ENCODE measurements at regions not wholly inside any gene's neighbourhood (a gene's known extent, or its start where the extent isn't known, plus 50 kb on each side); places are given as distances from the start of the nearest gene placed in this dataset.

DNA sequence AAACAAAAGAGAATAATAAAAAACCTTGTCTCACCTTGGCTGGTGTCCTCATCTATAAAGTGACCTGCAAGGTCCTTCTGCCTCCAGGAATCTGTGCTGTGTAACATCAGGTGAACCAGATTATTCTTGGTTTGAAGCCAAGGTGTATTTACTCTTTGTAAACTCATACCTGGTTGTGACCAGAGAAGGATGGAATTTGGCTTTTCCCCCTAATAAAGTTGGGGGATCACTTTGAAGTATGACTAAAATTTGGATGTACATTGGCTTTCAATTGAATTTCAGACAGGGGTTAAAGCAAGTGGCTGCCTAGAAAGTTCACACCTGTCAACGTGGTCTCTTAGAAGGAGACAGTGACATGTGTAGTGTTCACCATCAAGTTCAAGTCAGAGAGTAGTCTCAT is 100.1 kb downstream of the SCP2D1 start:
- Histone ChIP-seq H3K27me3 (replicated peaks in 1 of 7) (peaks cover 0 to 17% (median 0%) of the 10 kb centered on the region in 7 donors), H3K9me3 (no peaks in the 10 kb centered on the region), H3K4me3 (no peak overlapping the region), H3K36me3 (no peaks in the 10 kb centered on the region), H3K4me1 (no peaks in the 10 kb centered on the region), H3K27ac (no peak overlapping the region)
- WGBS, 5 donors: 65 to 86% (median 83%) methylated on average over 1 of the region's 1 CpG
- TF ChIP-seq POLR2AphosphoS5 (IDR thresholded peaks at IDR 0.05) (no peak), POLR2A (IDR thresholded peaks at IDR 0.05) (no peak)
- TF ChIP-seq, protein P1, sequence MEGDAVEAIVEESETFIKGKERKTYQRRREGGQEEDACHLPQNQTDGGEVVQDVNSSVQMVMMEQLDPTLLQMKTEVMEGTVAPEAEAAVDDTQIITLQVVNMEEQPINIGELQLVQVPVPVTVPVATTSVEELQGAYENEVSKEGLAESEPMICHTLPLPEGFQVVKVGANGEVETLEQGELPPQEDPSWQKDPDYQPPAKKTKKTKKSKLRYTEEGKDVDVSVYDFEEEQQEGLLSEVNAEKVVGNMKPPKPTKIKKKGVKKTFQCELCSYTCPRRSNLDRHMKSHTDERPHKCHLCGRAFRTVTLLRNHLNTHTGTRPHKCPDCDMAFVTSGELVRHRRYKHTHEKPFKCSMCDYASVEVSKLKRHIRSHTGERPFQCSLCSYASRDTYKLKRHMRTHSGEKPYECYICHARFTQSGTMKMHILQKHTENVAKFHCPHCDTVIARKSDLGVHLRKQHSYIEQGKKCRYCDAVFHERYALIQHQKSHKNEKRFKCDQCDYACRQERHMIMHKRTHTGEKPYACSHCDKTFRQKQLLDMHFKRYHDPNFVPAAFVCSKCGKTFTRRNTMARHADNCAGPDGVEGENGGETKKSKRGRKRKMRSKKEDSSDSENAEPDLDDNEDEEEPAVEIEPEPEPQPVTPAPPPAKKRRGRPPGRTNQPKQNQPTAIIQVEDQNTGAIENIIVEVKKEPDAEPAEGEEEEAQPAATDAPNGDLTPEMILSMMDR (IDR thresholded peaks at IDR 0.05 in 8 of 11, conservative IDR thresholded peaks at IDR 0.05 in 3 of 11): no peak
- intact Hi-C loops (cut with DNase I; ENCODE audit: low total_unique reads): no loop called here
- no peak for DNase-seq

DNA sequence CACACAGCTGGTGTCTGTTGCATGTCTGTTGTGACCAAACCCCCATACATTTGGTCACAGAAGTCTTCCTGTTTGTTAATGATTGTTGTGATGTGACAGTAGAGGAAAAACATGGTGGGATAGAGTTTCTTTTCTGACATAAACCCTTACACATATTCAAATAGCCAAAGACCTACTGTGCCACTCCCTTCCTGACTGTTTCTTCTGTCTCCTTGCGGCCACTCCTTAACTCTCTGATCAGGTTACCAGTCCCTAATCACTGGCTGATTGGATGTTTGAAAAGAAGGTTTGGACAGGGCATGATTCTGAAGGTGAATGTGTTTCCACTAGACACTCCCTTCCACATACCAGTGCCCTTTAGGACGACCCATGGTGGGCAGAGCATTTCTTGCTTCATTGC is 101.2 kb downstream of the SCP2D1 start:
- TF ChIP-seq POLR2AphosphoS5 (IDR thresholded peaks at IDR 0.05) (no peak), POLR2A (IDR thresholded peaks at IDR 0.05) (no peak)
- TF ChIP-seq, protein P1 (IDR thresholded peaks at IDR 0.05 in 8 of 11, conservative IDR thresholded peaks at IDR 0.05 in 3 of 11): no peak
- Histone ChIP-seq H3K27me3 (replicated peaks in 1 of 7) (peaks cover 0 to 17% (median 0%) of the 10 kb centered on the region in 7 donors), H3K4me1 (no peaks in the 10 kb centered on the region), H3K4me3 (no peak overlapping the region), H3K27ac (no peak overlapping the region), H3K36me3 (no peaks in the 10 kb centered on the region), H3K9me3 (no peaks in the 10 kb centered on the region)
- intact Hi-C loops (cut with DNase I; ENCODE audit: low total_unique reads): no loop called here
- DNase-seq: no peak
- WGBS, 5 donors: 75 to 90% (median 80%) methylated on average over 2 of the region's 2 CpGs

DNA sequence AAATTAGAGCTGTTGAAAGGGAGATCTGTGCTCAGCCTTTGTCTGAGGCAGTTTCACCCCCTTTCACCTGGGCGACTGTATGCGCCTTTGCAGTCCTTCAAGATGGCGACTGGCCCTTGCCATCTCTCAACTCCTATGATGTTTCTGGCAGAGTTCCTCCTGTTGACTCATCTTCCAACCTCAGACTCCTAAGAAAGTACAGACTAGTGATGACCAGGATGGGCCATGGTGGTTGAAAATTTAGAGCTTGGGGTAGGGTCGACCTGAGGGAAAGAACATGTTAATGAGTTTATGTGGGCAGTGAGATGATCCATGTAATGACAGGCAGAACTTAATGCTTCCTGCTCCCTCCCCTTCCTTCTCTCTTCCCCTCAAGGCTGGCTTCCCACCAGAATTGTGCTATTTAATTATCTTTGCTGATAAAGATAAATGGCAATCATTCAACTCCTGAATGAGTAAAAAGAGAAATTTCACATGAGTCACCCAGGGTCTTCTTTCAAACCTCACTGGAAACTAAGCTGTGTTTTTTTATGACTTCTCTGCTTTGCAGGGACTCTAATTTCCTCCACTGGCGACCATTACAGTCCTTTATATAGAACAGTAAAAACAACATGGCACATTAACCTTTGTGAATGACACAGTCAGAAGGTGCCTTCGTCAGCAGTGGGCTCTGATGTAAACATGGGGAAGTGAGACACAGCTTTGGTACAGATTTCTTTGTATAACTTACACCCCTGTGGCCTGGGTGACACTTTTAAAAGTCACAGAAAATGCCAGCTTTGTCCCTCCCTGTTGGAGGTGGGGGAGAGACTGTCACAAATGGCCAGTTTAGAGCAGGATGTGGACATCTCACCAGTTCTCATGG is 103.5 kb downstream of the SCP2D1 start:
- Histone ChIP-seq H3K9me3 (no peaks in the 10 kb centered on the region), H3K4me1 (no peaks in the 10 kb centered on the region), H3K4me3 (no peak overlapping the region), H3K36me3 (no peaks in the 10 kb centered on the region), H3K27me3 (replicated peaks in 1 of 7) (peaks cover 0 to 17% (median 0%) of the 10 kb centered on the region in 7 donors), H3K27ac (no peak overlapping the region)
- TF ChIP-seq, protein P1 (IDR thresholded peaks at IDR 0.05 in 8 of 11, conservative IDR thresholded peaks at IDR 0.05 in 3 of 11): no peak
- no peak for TF ChIP-seq POLR2A (IDR thresholded peaks at IDR 0.05)
- no peak for TF ChIP-seq POLR2AphosphoS5 (IDR thresholded peaks at IDR 0.05)
- 67 to 82% (median 76%) methylated on average over 6 of the region's 6 CpGs for WGBS, 5 donors
- intact Hi-C loops (cut with DNase I; ENCODE audit: low total_unique reads): no loop called here
- no peak for DNase-seq

DNA sequence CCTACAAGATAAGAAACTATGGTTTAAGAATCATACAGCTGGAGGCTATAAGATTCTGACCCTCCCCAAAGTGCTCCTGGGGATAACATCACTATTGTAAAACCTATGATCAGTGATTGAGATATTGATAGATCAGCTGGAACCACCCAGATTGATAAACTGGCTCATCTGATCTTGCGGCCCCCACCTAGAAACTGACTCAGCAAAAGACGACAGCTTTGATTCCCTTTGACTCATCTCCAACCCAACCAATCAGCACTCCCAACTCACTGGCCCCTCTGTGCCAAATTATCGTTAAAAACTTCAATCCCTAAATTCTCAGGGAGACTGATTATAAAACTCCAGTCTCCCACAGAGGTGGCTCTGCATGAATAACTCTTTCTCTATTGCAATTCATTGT is 106.4 kb downstream of the SCP2D1 start:
- Histone ChIP-seq H3K4me1 (no peaks in the 10 kb centered on the region), H3K4me3 (no peak overlapping the region), H3K27me3 (replicated peaks in 1 of 7) (no peaks in the 10 kb centered on the region), H3K9me3 (no peaks in the 10 kb centered on the region), H3K36me3 (no peaks in the 10 kb centered on the region), H3K27ac (no peak overlapping the region)
- 84 to 98% (median 86%) methylated on average over 3 of the region's 3 CpGs for whole genome bisulfite sequencing, 5 donors
- no peak for DNase-seq
- TF ChIP-seq POLR2AphosphoS5 (IDR thresholded peaks at IDR 0.05): no peak
- TF ChIP-seq POLR2A (IDR thresholded peaks at IDR 0.05): no peak
- TF ChIP-seq, protein P1 (IDR thresholded peaks at IDR 0.05 in 8 of 11, conservative IDR thresholded peaks at IDR 0.05 in 3 of 11): no peak
- intact Hi-C loops (cut with DNase I; ENCODE audit: low total_unique reads): no loop called here
